ENCODE measurements at regions not wholly inside any gene's neighbourhood (a gene's known extent, or its start where the extent isn't known, plus 50 kb on each side); places are given as distances from the start of the nearest gene placed in this dataset.

DNA sequence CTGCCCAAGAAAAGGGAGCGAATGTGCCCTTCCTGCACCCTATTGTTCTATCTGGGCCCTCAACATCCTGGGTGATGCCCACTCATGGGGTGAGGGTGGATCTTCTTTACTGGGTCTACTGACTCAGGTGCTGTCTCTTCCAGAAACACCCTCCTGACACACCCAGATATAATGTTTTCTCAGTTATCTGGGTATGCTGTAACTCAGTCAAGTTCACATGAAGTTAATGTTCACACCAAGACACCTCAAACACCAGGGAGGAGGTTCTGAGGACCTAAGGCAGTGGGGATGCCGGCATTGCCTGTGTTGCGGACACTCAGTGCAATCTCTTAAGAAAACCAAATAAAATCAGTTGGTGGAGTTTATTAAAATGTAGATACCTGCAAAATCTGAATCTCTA, 500.9 kb downstream of the BCL11A start:
- no peak for DNase-seq (ENCODE audit: low read depth in 2 of 2)

DNA sequence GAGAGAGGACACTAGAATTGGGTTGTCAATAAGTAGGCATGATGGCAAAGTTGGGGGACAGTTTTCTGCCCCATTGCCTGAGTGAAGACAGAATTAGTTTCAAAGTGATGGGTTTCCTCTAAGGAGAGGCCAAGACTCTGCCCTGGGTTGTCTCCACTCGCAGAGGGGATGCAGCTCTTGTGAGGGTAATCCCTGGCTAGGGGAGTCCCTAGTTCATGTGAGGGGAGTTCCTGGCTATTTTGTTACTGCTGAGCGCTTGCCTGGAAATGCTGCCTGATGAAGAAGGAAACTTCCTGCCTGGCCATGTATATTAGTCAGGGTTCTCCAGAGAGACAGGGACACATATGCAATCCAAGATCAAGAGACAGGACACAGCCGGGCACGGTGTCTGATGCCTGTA, 501.5 kb downstream of the BCL11A start:
- DNase-seq (ENCODE audit: low read depth in 2 of 2), result no peak

DNA sequence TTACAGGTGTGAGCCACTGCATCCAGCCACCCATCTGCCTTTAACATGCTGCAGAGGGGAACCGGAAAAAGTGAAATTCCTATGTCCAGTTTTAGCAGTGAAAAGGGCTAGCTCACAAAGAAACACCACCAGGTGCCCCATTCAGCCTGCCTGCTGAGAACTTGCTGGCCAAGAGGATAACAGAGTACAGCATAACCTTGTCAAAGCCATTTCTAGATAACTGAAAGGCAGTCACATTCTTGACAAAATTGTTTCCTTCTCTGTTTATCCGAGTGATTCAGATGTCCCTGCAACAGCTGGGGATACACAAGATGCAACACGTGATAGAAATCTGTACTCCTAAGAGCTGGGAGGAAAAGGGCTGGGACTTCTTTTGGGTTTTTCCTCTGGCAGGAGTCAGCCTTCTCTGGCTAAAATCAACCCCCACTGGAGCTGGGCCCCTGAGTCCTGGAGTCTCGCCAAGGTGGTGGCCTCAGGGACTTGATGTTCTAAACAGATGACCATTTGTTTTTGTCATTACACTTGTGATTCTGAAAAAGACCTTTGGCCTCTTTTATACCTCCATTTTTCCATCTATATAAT, 505.4 kb downstream of the BCL11A start:
- DNase-seq (ENCODE audit: low read depth in 2 of 2), result no peak

DNA sequence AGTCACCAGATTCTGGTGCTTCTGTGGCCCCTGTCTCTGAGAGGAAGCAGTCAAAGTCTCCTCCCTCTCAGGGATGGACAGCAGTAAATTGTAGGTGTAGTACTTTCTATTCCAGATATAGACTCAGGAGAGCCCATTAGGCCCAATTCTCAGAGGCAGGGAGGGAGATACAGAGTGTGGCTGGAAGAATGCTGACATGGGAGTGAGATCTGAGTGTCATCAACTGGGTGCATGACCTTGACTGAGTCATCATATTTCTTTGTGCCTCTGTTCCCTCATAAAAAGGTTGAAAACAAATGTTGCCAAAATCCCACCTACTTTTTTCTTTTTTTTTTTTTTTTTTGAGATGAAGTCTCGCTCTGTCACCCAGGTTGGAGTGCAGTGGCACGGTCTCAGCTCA, 506.1 kb downstream of the BCL11A start:
- DNase-seq (ENCODE audit: low read depth in 2 of 2), result no peak

DNA sequence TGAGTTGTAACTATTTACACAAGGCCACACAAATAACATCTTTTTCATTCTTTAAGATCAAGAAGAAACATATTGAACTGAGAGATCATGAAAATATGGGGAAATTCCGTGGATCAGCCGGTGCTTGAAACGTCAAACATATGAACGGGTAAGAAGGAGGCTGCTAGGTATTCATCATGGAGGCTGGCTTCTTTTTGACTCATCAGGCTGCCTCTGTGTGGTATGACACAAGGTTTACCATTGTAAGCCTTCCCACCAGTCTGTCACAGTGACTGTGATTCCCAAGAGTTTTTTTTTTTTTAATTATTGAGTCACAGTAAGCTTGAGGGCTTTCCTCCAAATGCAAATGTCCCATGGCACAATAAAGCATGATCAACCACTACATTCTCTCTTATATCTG, 506.9 kb downstream of the BCL11A start:
- DNase-seq (ENCODE audit: low read depth in 2 of 2), result no peak

DNA sequence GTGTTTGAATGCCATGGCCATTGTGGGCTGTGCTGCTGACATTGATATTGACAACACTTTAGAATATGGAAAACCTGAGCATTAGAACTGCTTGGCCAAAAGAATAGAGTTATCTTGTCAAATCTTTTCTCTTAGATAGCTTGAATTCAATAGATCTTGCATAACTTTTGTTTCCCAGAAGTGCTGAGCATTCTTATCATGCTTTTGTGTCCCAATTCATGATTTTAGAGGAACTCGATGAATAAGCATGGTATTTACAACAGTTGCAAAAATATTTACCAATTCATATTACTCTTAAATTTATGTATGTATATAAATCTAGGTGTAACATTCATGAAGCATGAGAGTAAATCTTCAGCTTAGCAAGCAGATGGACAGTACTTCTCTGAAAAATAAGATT, 508.0 kb downstream of the BCL11A start:
- no peak for DNase-seq (ENCODE audit: low read depth in 2 of 2)

DNA sequence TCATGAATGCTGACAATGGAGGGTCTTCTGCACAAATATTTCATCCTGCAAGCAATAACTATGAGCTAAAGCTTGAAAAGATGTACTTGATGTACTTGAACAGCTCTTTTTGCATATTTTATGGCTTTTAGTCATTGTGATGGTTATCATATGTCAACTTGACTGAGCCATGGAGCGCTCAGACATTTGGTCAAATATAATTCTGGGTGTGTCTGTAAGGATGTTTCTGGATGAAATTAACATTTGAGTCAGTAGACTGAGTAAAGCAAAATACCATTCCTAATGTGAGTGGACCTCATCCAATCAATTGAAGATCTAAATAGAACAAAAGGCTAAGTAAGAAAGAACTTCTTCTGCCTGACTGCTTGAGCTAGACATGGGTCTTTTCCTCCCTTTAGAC, 509.0 kb downstream of the BCL11A start:
- DNase-seq (ENCODE audit: low read depth in 2 of 2), result no peak

DNA sequence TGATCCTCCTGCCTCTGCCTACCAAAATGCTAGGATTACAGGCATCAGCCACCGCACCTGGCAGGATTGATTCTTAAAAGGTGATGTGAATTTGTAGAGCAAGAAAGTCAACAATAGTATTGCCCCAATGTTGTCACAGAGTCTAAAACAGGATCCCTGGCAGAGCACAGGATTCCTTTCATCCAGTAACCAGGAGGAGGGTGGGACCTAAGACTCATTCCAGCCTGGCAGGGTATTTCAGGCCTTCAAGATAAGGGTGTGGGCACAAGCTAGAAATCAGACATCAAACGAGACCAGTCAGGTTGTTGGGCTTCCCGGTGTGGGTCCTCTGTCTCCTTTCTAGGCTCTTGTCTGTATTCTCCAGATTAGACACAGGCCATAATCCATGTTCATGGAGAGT, 511.4 kb downstream of the BCL11A start:
- DNase-seq (ENCODE audit: low read depth in 2 of 2), result no peak

DNA sequence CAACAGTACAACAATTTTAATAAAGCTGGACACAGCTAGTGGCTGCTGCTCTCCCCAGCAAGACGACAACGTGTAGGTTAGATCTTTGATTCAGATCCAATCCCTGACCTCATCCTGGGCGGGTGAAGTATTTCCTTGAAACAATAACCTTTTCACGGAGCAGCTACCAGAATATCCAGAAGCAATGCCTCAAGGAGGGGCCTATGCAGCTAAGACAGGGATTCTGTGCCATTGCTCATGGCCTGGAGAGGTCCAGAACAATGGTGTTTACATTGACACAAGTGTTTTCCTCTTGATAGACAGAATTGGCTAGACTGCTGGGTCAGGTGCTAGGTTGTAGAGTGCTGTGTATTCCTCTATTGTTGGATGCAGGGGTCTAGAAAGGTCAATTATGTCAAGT, 520.1 kb downstream of the BCL11A start:
- DNase-seq (ENCODE audit: low read depth in 2 of 2), result no peak

DNA sequence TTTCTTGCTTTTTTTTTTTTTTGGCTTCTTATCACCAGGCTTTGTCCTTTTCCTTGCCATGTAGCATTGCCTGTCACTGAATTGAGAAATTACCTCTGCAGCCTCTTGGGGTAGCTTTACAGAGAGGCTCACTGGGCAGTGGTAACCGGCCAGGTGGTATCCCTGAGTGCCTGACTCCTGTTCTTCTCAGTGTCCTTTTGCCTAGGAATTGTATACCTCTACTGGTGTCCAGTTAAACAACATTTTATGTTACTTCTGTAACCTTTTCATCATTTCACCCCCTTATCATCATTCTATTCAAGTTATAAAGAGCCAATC, 523.9 kb downstream of the BCL11A start:
- DNase-seq (ENCODE audit: low read depth in 2 of 2), result no peak

DNA sequence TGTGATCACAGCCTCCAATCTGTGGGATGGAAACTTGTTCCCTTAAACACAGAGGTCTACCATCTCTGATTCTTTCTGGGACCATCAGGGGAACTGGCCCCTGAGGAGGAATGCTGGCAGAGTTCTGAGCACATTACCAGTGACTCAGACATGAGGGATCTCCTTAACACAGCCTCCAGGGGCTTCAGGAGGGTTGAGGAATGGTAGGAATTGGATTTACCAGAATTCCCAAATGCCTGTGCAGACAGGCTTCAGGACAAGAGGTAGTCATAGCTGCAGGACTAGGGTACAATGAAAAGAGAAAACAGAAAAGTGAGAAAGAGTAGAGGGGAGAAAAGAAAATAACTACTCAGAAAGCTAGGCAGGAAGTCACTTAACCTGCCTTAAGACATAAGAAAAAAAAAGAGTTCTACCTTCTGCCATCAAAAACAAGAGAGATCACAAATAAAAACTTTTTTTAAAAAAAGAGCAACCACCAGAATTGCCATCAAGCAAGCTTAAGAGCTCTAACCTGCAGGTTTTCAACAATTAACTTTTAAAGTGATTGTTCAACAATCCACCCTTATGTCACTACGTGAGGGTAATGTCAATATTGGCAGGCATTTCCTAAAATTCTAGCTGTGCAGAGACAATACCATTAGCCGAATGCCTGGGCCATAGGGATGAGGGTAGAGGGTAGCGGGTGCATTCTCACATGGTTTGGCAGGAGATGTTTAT, 524.4 kb downstream of the BCL11A start:
- no peak for DNase-seq (ENCODE audit: low read depth in 2 of 2)

DNA sequence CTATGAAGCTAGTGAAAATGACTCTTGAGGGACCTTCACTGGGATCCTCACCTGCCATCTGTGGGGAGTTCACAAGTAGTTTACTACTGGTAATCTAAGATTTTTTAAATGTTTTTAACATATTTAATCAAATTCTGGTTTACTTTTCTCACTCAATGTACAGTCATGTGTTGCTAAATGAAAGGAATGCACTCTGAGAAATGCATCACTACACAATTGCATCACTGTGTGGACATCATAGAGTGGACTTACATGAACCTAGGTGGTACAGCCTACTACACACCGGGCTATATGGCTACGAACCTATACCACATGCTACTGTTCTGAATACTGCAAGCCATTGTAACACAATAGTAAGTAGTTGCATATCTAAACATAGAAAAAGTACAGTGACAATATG, 528.0 kb downstream of the BCL11A start:
- DNase-seq (ENCODE audit: low read depth in 2 of 2), result no peak

DNA sequence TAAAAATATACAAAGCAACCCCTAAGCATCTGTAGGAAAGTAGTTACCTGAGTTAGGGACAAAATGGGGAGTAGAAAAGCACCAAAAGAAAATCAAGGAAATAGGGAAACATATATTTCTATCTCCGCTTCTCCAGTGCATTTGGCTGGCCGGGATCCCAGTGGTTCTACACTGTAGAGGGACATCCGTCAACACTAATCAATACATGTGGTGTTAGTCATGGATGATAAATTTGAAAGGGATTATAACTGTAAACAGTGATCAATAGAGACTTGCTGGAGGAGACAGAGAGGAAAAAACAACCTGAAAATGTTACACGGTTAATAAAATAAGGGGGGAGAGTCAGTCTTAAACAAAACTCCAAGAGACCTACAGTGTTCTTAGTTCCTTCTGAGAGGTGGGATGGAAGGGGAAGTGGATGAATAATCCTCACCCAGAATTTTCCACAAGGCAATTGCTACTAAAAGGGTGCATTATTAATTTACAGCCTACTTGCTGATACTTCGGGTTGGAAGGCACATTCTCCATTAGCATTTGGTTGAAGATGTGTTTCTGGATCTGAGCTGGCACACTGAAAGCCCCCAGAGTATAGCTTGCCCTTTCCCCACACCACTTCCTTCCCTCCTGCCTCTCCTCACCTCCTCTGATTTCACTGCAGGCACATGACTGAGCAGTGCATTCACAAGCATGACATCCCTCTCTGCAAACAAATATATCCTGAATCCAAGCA, 530.0 kb downstream of the BCL11A start:
- no peak for DNase-seq (ENCODE audit: low read depth in 2 of 2)

DNA sequence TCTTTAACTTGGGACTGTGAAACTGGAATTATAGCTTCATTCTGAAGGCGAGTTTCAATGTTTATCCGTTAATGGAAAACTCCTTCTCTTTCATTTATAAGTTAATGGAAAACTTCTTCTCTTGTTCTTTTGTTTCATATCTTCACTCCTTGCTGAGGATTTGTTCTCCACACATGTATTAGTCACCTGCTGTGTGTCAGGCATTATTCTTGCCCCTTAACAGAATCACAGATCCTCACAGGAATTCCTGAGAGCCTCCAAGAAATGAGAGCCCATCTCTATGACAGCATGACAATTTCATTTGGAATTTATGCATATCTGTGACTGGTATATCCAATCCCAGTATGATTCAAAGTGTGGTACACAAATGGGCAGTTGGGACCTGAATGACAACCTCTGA, 545.8 kb downstream of the BCL11A start:
- no peak for DNase-seq (ENCODE audit: low read depth in 2 of 2)

DNA sequence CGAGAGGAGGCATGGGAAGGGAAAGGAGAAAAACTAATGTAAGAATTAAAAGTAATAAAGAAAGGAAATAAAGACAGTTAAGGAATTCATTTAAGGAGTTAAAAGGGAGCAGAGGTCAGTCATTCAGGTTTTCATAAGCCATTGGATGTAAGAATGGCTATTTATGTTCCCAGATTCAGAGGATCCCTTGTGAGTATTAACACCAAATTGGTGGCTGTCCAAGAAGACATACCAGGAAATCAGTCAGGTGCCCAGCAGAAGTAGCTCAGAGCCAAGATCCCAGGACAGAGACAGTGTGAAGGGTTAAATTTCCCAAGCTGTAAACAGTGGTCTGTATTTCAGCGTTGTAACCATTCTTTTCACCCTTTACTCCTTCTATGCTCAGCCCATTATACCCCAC, 550.4 kb downstream of the BCL11A start:
- no peak for DNase-seq (ENCODE audit: low read depth in 2 of 2)

DNA sequence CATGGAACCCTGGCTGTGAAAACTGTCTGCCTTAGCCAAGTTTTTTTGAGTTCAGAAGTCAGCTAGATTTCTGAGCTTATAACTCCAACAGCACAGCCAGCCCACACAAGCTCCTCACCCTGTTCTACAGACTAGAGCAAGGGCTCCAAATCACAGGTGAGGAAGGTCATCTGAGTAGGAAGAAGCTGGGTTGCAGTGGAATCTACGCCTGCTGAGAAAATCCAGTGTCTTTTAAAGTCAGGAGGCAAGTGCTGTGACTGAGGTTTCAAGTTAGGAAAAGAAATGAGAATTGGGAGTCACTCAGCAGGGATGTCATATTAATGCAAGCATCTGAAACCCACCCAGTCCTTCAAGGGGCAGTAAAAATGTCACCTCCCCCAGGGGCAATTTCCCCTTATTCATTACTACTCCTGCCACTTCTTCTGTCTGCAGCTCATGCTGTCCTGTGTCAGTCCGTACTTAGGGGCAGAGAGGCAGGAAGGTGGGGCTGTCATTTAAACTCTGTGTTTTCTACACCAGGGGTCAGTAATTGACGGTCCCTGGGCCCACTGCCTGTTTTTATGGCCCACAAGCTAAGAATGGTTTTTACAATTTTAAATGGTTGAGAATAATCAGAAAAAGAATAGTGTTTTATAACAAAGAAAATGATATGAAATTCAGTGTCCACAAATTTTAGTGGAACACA, 551.1 kb downstream of the BCL11A start:
- DNase-seq (ENCODE audit: low read depth in 2 of 2), result no peak

DNA sequence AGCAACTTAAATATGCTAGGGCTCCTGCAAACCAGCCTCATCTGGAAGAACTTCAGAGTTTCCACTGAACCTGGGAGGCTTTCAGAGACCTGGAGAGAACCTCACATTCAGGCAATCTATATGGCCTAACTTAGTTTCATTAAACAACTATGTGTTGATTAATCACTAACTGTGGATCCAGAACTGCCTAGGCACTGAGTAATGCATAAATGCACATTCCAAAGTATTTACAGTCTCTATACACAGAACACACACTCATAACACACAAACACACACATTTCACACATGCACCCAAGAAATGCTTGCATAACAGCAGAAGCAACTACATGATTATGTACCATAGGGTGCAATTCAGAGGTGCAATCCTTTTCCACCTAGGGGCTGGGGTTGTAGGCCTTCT, 552.8 kb downstream of the BCL11A start:
- DNase-seq (ENCODE audit: low read depth in 2 of 2), result no peak

DNA sequence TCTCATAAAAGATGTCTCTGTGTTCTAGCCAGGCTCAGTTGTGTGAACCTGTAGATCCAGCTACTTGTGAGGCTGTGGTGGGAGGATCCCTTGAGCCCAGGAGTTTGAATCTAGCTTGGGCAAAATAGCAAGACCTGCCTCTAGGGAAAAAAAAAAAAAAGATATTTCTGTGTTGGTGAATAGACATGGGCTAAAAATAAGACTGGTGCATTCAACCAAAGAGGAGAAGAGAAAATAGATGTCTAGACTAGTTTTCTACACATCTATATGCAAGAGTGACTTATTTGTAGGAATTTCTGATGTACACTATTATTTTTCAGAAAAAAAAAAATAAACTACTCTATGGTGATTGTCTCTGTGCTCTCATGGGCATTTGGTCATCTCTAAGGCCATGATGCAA, 555.1 kb downstream of the BCL11A start:
- DNase-seq (ENCODE audit: low read depth in 2 of 2), result no peak

DNA sequence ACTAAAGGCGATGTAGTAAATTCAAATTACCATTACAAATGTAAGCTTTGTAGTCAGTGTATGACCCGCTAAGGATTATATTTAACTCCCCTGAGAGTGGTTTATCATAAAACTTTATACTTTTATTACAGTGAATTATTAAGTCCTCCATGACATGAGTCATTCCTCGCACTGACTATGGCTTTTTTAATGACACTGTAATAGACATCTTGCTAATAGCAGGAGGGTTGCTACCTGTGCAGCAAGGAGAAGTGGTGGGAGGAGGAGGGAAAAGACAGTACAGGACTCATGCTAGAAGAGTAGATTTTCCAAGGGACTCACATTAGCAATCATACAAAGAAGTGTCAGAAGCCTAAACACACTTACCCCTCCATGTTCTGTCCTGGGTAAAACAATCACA, 556.1 kb downstream of the BCL11A start:
- DNase-seq (ENCODE audit: low read depth in 2 of 2), result no peak

DNA sequence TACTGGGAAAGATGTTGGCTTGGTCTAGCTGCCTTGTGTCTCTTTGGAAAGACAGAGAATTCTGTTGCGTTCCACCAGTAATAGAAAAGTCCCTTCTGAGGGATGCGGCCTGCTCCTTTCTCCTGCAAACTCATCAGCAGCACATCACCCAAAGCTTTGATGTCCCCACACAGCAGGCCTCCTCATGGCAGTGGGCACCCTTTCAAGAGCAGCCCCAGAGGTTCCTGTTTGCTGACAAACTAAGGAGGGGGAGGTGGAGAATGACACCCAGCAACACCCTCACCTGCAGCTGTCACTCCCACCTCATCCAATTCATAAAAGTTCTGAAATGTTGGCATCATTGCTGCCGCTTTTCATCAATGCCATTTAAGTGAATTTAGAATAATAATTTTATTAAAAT, 556.6 kb downstream of the BCL11A start:
- no peak for DNase-seq (ENCODE audit: low read depth in 2 of 2)

DNA sequence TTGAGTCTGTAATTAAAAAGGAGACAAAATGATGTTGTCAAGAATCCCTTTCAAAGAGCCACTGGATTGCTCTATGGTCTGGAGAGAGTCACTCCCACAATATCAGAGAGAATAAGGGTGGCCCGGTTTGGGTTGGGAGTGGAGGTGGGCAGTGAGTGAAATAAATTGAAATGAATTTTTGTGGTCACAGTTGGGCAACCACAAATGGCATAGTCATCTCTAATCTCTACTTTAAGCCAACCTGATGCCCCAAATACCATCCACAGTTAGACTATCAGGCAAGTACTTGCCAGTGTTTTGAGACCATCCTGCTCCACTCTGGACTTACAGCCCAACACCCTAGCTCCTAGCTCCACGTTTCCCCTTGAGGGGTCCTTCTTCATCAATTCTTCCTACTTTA, 559.7 kb downstream of the BCL11A start:
- DNase-seq (ENCODE audit: low read depth in 2 of 2), result no peak

DNA sequence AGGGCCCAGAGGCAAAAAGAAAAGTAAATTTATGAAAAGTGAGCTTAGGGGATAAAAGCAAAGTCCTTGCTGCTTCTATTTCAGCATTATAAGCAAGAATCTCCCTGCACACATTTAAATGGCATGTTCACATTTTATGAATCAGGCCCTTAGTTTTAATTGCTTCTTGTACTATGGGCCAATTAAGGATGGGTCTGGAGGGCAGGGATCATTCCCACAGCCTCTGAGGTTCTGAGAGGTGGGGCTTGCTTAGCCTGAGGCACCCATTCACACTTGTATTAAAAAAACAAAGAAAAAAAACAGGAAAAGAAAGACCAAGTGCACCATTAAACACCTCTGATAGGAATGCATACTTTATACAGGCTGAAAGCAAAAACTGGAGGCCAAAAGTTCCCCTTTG, 565.1 kb downstream of the BCL11A start:
- DNase-seq (ENCODE audit: low read depth in 2 of 2), result no peak

DNA sequence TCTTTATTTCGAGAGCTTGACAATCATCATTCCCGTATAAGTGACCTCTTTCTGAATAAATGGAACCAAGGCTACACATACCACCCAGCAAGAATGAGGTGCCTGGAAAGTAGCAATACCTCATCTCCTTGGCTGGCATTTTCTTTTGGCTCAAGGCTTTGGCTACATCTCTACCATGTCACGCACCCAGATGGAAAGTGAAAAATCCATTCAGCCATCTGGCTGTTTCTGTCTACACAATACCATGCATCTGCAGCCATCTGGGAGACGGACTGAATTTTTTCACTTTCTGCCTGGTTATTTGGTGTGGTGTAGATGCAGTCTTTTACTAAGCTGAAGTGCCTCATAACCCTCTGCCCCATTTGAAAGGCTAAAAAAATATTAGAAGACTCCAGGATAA, 566.9 kb downstream of the BCL11A start:
- no peak for DNase-seq (ENCODE audit: low read depth in 2 of 2)

Measured in stimulated activated CD8-positive, alpha-beta memory T cell treated with anti-CD3 and anti-CD28 coated beads, Interleukin-15, amount 100 ng/mL, for 4 hours (primary cell).